ENCODE measurements at regions not wholly inside any gene's neighbourhood (a gene's known extent, or its start where the extent isn't known, plus 50 kb on each side); places are given as distances from the start of the nearest gene placed in this dataset.

- no peak for TF ChIP-seq CREB1 (IDR thresholded peaks at IDR 0.05; ENCODE audit: low read depth)
- TF ChIP-seq ZBTB7A (IDR thresholded peaks at IDR 0.05; ENCODE audit: low read depth) = no peak
- no peak for TF ChIP-seq MAX (IDR thresholded peaks at IDR 0.05)
Observed at GRCh38 chr10:35722636-35723035, 80.5 kb upstream of the FZD8 start.
